HG03565 (cell line): ENCODE measurements at regions not wholly inside any gene's neighbourhood (a gene's known extent, or its start where the extent isn't known, plus 50 kb on each side); places are given as distances from the start of the nearest gene placed in this dataset.
A peak's percentile ranks its signal among the peaks of the same experiment; 100 is the strongest.
"Not testable (repeated sequence)": the region's sequence is repeated elsewhere in the genome, so short reads cannot be mapped to it uniquely, and the experiment has no call there.

Experiments
- ATAC-seq: cut with Tn5 transposase; IDR thresholded peaks from one replicate; pipeline ENCODE4 v1.9.1; 2021; ENCODE audit warnings: mild to moderate bottlenecking, moderate library complexity; ENCODE audit not compliant: unreplicated experiment

GRCh38 chrX:36642052-36642451 is 366.1 kb upstream of the FAM47C start:
- no peak for ATAC-seq

DNA sequence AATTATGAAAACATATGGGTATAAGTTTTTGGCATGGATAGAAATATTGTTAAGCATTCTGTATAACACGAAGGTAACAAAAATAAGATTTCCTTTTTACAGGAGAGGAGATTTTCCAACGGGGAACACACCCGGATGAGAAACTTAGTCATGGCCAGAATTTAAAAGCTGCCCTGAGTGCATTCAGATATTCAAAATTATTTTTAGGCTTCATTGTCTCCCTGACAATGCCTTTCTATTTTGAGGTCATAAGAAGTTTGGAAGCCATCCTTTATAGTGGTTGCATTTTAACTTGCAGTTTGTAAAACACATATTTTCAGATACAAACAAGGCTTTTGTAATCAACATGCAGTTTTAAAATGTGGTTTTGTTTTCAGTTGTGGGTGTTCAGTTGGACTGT is 357.5 kb upstream of the FAM47C start:
- no peak for ATAC-seq

DNA sequence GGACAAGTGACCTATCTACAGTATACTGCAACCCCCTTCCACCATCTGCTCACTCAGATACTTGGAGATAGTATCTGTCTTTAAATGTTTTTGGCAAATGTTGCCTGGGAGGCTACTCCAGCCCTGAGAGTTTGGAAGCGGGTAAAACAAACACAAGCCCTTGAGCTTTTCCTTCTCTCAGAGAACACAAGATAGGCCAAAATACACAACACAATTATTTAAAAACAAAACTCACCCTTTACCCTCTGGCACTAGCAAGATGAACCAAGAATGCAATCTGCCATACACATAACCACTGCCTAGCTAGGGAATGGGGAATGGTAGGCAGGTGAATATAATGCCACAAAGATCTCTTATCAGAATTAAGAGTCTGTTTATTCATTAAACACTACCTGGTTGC is 324.7 kb upstream of the FAM47C start:
- no peak for ATAC-seq

DNA sequence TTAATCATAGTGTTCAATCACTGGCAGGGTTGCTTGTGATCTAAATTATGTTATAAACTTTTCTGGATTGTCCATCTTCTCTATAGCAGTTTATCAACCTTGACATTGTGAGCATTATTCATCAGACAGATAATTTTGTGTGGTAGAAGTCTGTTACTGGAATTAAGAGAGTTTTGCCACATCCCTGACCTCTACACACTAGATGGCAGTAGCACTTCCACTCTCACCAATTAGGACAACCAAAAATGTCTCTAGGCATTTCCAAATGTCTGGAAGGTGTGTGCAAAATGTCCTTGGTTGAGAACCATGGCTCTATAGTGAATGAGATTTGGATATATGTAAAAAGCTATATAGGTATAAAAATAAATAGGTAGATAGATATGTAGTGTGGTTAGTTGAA is 324.1 kb upstream of the FAM47C start:
- ATAC-seq, result no peak

- no peak for ATAC-seq
Measured at GRCh38 chrX:36721990-36722389, 286.2 kb upstream of the FAM47C start.

- no peak for ATAC-seq
Measured at GRCh38 chrX:36753602-36754001, 254.6 kb upstream of the FAM47C start.

DNA sequence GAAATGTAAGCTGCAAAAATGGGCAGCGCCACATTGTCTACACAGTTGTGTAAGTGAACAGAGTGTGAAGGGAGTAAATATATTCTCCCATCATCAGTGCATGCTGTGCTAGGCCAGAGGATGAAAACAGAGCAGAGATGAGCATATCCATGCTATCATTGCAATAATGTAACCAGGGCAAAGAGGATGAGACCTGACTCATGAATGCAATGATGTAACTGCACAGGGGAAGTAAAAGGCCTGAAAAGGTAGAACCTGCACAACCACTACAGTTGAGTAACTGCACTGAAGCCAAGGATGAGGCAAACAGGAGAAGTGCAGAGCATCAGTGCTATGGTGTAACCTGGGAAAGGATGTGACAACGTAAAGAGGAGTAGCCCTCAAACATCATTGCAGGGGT is 220.4 kb upstream of the FAM47C start:
- no peak for ATAC-seq

GRCh38 chrX:36803151-36803550 is 205.0 kb upstream of the FAM47C start:
- ATAC-seq, result no peak

DNA sequence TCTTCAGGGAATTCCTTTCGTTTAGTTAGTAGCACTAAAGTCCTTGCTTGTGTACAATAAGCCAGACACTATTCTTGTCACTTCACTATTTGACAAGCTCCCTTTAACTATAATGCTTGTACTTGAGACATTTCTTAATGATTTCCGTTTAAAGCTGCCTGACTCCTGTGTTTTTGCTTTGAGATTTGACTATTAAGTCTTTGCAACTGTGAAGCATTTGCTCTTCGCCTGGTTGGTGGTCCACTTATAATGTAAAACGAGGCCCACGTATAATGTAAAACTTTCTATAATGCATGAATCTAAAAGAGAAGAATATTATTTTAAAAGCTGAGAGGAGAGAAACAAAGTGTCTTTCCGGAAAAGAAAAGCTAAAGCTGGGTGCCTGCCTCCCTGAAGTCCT is 204.1 kb upstream of the FAM47C start:
- ATAC-seq, result no peak

GRCh38 chrX:36844857-36845256 is 163.3 kb upstream of the FAM47C start:
- ATAC-seq, result no peak

- ATAC-seq, result no peak
Measured at GRCh38 chrX:36847496-36847895, 160.7 kb upstream of the FAM47C start.

DNA sequence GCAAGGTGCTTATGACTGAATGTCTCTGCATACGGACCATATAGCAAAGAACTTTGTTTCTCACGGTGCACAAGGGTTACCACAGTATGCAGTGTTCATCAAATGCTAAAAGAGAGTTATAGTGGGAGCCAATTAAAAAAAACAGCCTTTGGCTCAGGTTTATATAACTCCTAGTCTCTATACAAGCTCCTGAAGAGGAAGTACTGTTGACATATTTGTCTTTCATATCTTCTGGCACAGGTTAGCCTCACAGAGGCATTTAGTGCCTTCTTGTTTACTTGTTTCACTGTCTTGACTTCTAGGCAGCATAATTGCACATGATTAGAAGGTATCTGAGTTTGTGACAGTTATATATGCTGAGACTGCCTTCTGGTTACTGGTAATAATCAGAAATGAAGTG is 158.8 kb upstream of the FAM47C start:
- ATAC-seq, result no peak

GRCh38 chrX:36856849-36857248 is 151.3 kb upstream of the FAM47C start:
- no peak for ATAC-seq

- no peak for ATAC-seq
Measured at GRCh38 chrX:36859231-36859630, 148.9 kb upstream of the FAM47C start.

DNA sequence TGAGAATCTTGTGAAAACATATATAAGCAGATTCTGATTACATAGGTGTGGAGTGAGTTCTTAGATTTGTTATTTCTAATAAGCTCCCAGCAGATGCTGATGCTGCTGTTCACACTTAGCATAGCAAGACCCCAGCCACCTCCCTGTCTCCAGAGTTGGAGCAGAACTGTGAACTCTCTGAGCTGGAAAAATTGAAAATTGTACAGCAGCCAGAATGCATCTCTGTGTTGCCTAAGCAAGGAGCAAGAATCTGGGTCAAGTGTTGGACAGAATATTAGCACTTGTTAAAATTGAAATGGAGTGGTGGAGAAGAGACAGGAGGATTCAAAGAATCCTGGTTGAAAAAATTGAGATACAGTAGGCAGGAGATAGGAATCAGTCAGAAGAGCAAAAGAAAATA is 146.6 kb upstream of the FAM47C start:
- no peak for ATAC-seq

- no peak for ATAC-seq
Measured at GRCh38 chrX:36867143-36867542, 141.0 kb upstream of the FAM47C start.

DNA sequence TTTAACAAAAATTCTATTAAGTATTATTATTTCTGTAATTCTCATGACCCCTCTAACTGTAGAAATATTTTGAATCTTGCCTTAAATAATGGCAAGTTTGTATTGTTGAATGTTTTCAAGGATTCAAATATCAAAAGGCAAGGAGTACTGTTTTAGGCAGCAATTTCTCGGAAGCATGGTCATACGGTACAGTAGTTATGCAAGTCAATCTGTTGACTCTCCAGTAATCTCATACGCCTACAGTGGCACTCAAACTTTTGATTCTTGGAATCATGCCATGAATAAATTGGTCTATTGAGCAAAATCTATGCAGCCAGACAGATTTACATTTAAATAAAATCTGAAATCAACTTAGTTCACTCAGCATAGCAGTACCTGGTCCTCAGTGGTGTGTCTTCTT is 139.6 kb upstream of the FAM47C start:
- ATAC-seq, result no peak

- no peak for ATAC-seq
Measured at GRCh38 chrX:36869457-36869856, 138.7 kb upstream of the FAM47C start.

GRCh38 chrX:36897690-36898089 is 110.5 kb upstream of the FAM47C start:
- no peak for ATAC-seq

- ATAC-seq, result no peak
Measured at GRCh38 chrX:36898301-36898700, 109.9 kb upstream of the FAM47C start.

GRCh38 chrX:36904561-36904960 is 103.6 kb upstream of the FAM47C start:
- not testable (repeated sequence) for ATAC-seq

GRCh38 chrX:36908801-36909675 is 99.1 kb upstream of the FAM47C start:
- ATAC-seq, result peak; percentile 87

- ATAC-seq, result no peak
Measured at GRCh38 chrX:36909676-36910030, 98.5 kb upstream of the FAM47C start.
